Upper lobe of left lung (tissue), 4 donors: ENCODE measurements at regions not wholly inside any gene's neighbourhood (a gene's known extent, or its start where the extent isn't known, plus 50 kb on each side); places are given as distances from the start of the nearest gene placed in this dataset.
"Not testable (repeated sequence)": the region's sequence is repeated elsewhere in the genome, so short reads cannot be mapped to it uniquely, and the experiment has no call there.

Source experiments
- CTCF ChIP-seq, 6 experiments: fragments of 450-650 bp in 4 of 6; fragments of 200-600 bp in 2 of 6; sonication (generic) in 2 of 6; IDR thresholded peaks; one replicate each; pipeline ENCODE4 v1.5.1; 2016 to 2019; ENCODE audit warnings: antibody characterized with exemption in 6 of 6
- POLR2AphosphoS5 ChIP-seq, 2 donors: sonication (generic); formaldehyde crosslinking; IDR thresholded peaks; one replicate each; pipeline ENCODE4 v1.5.1; 2017; ENCODE audit warnings: antibody characterized with exemption in 2 of 2

DNA sequence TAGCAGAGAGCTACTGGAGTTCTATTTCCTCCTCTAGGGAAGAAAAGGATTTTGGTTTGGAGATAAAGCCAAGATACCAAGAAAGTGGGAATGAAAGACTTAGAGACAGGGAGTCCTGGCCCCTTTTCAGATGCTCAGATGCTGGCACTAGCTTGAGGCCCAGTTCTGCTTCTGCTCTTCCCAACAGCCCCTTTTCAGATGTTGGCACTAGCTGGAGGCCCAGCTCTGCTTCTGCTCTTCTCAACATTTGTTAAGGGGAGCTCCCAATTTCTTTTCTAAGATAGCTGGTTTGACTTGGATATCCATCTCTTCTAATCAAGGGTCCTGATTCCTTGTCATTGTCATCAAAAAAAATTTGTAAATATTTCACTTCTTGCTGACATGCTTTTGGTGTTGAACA lies 874.0 kb upstream of the TPTE start:
- not testable (repeated sequence) for TF ChIP-seq CTCF, POLR2AphosphoS5 (IDR thresholded peaks at IDR 0.05)
